ENCODE measurements at regions not wholly inside any gene's neighbourhood (a gene's known extent, or its start where the extent isn't known, plus 50 kb on each side); places are given as distances from the start of the nearest gene placed in this dataset.
"Not testable (repeated sequence)": the region's sequence is repeated elsewhere in the genome, so short reads cannot be mapped to it uniquely, and the experiment has no call there.

- H3K27ac ChIP-seq; H3K36me3 ChIP-seq; H3K27me3 ChIP-seq; intact Hi-C loops (cut with DNase I); H3K4me1 ChIP-seq; H3K9me3 ChIP-seq; H3K4me3 ChIP-seq; DNase-seq: not testable (repeated sequence)
- WGBS, 4 donors = 45 to 50% (median 48%) methylated on average over 12 of the region's 12 CpGs
- peak in 3 of 4 donors; percentile 53 to 64 (median 57) for ATAC-seq
- TF ChIP-seq CTCF (IDR thresholded peaks at IDR 0.05) = peak; percentile 42 to 69 (median 56)
These were observed 249.4 kb upstream of the NOTCH2NLA start for GRCh38 chr1:146478125-146478720.

GRCh38 chr1:146475086-146475485, 246.3 kb upstream of the NOTCH2NLA start:
- H3K27ac ChIP-seq; H3K9me3 ChIP-seq; H3K36me3 ChIP-seq; H3K27me3 ChIP-seq; H3K4me3 ChIP-seq; DNase-seq; ATAC-seq; H3K4me1 ChIP-seq; intact Hi-C loops (cut with DNase I): not testable (repeated sequence)
- WGBS, 4 donors = 68 to 90% (median 85%) methylated on average over 4 of the region's 4 CpGs

- H3K27me3 ChIP-seq; intact Hi-C loops (cut with DNase I); H3K4me1 ChIP-seq; ATAC-seq; H3K27ac ChIP-seq; H3K4me3 ChIP-seq; DNase-seq; H3K36me3 ChIP-seq; H3K9me3 ChIP-seq: not testable (repeated sequence)
- whole genome bisulfite sequencing, 4 donors = 93 to 98% (median 95%) methylated on average over 6 of the region's 6 CpGs
These were observed 245.4 kb upstream of the NOTCH2NLA start for GRCh38 chr1:146474216-146474615.

GRCh38 chr1:146472192-146472861, 243.5 kb upstream of the NOTCH2NLA start:
- DNase-seq (peak; percentile 61 to 92 (median 79)), ATAC-seq (peak; percentile 88 to 99 (median 97))
- Histone ChIP-seq H3K4me3 (peak overlapping the region; percentile 14 to 68 (median 53)), H3K27ac (peak overlapping the region in 10 of 12 donors; percentile 11 to 59 (median 22))
- 1 to 3% (median 2%) methylated on average over 28 to 42 of the region's 42 CpGs for WGBS, 4 donors
- H3K4me1 ChIP-seq; intact Hi-C loops (cut with DNase I); H3K9me3 ChIP-seq; H3K27me3 ChIP-seq; H3K36me3 ChIP-seq: not testable (repeated sequence)
- TF ChIP-seq CTCF (IDR thresholded peaks at IDR 0.05) = peak in 1 of 12 donors; percentile 9

GRCh38 chr1:146459939-146460338, 231.1 kb upstream of the NOTCH2NLA start:
- H3K4me1 ChIP-seq; H3K9me3 ChIP-seq; H3K27me3 ChIP-seq; H3K4me3 ChIP-seq; DNase-seq; H3K36me3 ChIP-seq; intact Hi-C loops (cut with DNase I); H3K27ac ChIP-seq: not testable (repeated sequence)
- no CpG with 5 or more reads among the region's 2 CpGs for WGBS, 4 donors
- ATAC-seq = peak in 1 of 4 donors; percentile 55

- H3K9me3 ChIP-seq; H3K27ac ChIP-seq; ATAC-seq; H3K4me1 ChIP-seq; H3K4me3 ChIP-seq; H3K36me3 ChIP-seq; DNase-seq; H3K27me3 ChIP-seq; intact Hi-C loops (cut with DNase I): not testable (repeated sequence)
- 72 to 91% (median 86%) methylated on average over 3 to 5 of the region's 5 CpGs for WGBS, 4 donors
These were observed 230.5 kb upstream of the NOTCH2NLA start for GRCh38 chr1:146459308-146459707.

- H3K4me1 ChIP-seq; DNase-seq; H3K4me3 ChIP-seq; intact Hi-C loops (cut with DNase I); H3K27ac ChIP-seq; ATAC-seq; H3K36me3 ChIP-seq; H3K27me3 ChIP-seq; H3K9me3 ChIP-seq: not testable (repeated sequence)
- 0 to 14% (median 4%) methylated on average over 1 to 5 of the region's 13 CpGs for WGBS, 4 donors
These were observed 220.0 kb upstream of the NOTCH2NLA start for GRCh38 chr1:146448877-146449246.
